PC-3 (cell line): ENCODE measurements at regions not wholly inside any gene's neighbourhood (a gene's known extent, or its start where the extent isn't known, plus 50 kb on each side); places are given as distances from the start of the nearest gene placed in this dataset.

Experiments used
- ATAC-seq: fragments of 200-7000 bp; cut with Tn5 transposase; 2 replicates; pipeline ENCODE4 v1.9.1; 2020; ENCODE audit warnings: mild to moderate bottlenecking, moderate library complexity
- BruUV-seq: library from RNA; stranded (reverse); fragments of 400-500 nt; replicated peaks from 2 replicates; lab custom pipeline; 2021; lab: Mats Ljungman, UMichigan
- CTCF ChIA-PET: fragments of 300-600 bp; sonication (Branson Sonifier 250); formaldehyde crosslinking; loops from one replicate; lab custom pipeline; 2022; ENCODE audit warnings: antibody characterized with exemption; lab: Charles Lee
- POLR2A ChIA-PET: fragments of 300-600 bp; sonication (Branson Sonifier 250); formaldehyde crosslinking; loops from one replicate; lab custom pipeline; 2022; ENCODE audit warnings: antibody characterized with exemption; ENCODE audit not compliant: unreplicated experiment; lab: Charles Lee
- DNase-seq: peaks from one replicate; pipeline ENCODE4 v3.0.0-alpha.2; 2015
- H2AFZ ChIP-seq: fragments of 300-600 bp; sonication (generic); 2 replicates; pipeline ENCODE4 v1.6.0; 2016; ENCODE audit warnings: antibody characterized with exemption, low read length
- H3F3A ChIP-seq: fragments of 300-600 bp; sonication (generic); one replicate; pipeline ENCODE4 v1.6.0; 2017; ENCODE audit warnings: antibody characterized with exemption, low read length, control low read depth, mild to moderate bottlenecking; ENCODE audit not compliant: unreplicated experiment
- H3K27ac ChIP-seq: fragments of 300-600 bp; sonication (generic); 2 replicates; pipeline ENCODE4 v1.5.1; 2016; ENCODE audit warnings: mild to moderate bottlenecking, low read length
- H3K27me3 ChIP-seq: fragments of 300-600 bp; sonication (generic); 2 replicates; pipeline ENCODE4 v1.6.1; 2016; ENCODE audit warnings: low read length, mixed read lengths
- H3K36me3 ChIP-seq: fragments of 300-600 bp; sonication (generic); 2 replicates; pipeline ENCODE4 v1.6.1; 2016; ENCODE audit warnings: low read depth, mixed run types, low read length, mixed read lengths
- H3K4me1 ChIP-seq: fragments of 300-600 bp; sonication (generic); 2 replicates; pipeline ENCODE4 v1.5.1; 2016; ENCODE audit warnings: low read length; ENCODE audit not compliant: insufficient read depth
- H3K4me2 ChIP-seq: fragments of 300-600 bp; sonication (generic); 2 replicates; pipeline ENCODE4 v1.6.0; 2016; ENCODE audit warnings: low read length
- H3K4me3 ChIP-seq: fragments of 300-600 bp; sonication (generic); 2 replicates; pipeline ENCODE4 v1.5.1; 2016; ENCODE audit warnings: mild to moderate bottlenecking, low read length, mixed read lengths
- H3K79me2 ChIP-seq: fragments of 300-600 bp; sonication (generic); 2 replicates; pipeline ENCODE4 v1.6.1; 2017; ENCODE audit warnings: low read length, mixed read lengths
- H3K9ac ChIP-seq: fragments of 300-600 bp; sonication (generic); 2 replicates; pipeline ENCODE4 v1.6.0; 2016; ENCODE audit warnings: mild to moderate bottlenecking, low read length
- H3K9me2 ChIP-seq: fragments of 300-600 bp; sonication (generic); replicated peaks from 2 replicates; pipeline ENCODE4 v1.6.1; 2016; ENCODE audit warnings: mixed run types, low read length, mixed read lengths
- H3K9me3 ChIP-seq: fragments of 300-600 bp; sonication (generic); 2 replicates; pipeline ENCODE4 v1.6.1; 2016; ENCODE audit warnings: low read length, mixed read lengths
- H4K20me1 ChIP-seq: fragments of 300-600 bp; sonication (generic); 2 replicates; pipeline ENCODE4 v1.6.1; 2016; ENCODE audit warnings: low read length, mixed read lengths
- CTCF ChIP-seq: fragments of 300-600 bp; sonication (generic); conservative IDR thresholded peaks from 2 replicates; pipeline ENCODE4 v1.5.1; 2017; ENCODE audit warnings: antibody characterized with exemption, low read depth, mild to moderate bottlenecking, low read length
- EZH2 ChIP-seq: fragments of 300-600 bp; sonication (generic); IDR thresholded peaks from one replicate; pipeline ENCODE4 v1.6.1; 2017; ENCODE audit warnings: antibody characterized with exemption, mild to moderate bottlenecking, low read length; ENCODE audit not compliant: unreplicated experiment
- EZH2phosphoT487 ChIP-seq: fragments of 300-600 bp; sonication (generic); IDR thresholded peaks from 2 replicates; pipeline ENCODE4 v1.6.1; 2018; ENCODE audit warnings: mild to moderate bottlenecking, antibody characterized with exemption, low read length, borderline replicate concordance
- intact Hi-C: fragments of 100-400 bp; cut with micrococcal nuclease; formaldehyde crosslinking; loops from 2 replicates; pipeline ENCODE4 v1.9.0; 2023

- no peaks in the 10 kb centered on the region for H3K79me2 ChIP-seq
- DNase-seq = no peak
- no peaks in the 10 kb centered on the region for H3K27me3 ChIP-seq
- CTCF ChIA-PET = no interaction called here
- ATAC-seq = no peak
- H3K27ac ChIP-seq = no peak overlapping the region
- no peaks in the 10 kb centered on the region for H3K9me3 ChIP-seq
- no peak overlapping the region for H3K9ac ChIP-seq
- H3F3A ChIP-seq = no peaks in the 10 kb centered on the region
- no peak overlapping the region for H3K4me2 ChIP-seq
- intact Hi-C loops = no loop called here
- no TSS peak for BruUV-seq
- POLR2A ChIA-PET = no interaction called here
- H4K20me1 ChIP-seq = no peaks in the 10 kb centered on the region
- no peaks in the 10 kb centered on the region for H3K9me2 ChIP-seq
- TF ChIP-seq EZH2 = no peak
- no peak for TF ChIP-seq CTCF
- no peak for TF ChIP-seq EZH2phosphoT487
- no peak overlapping the region for H3K4me3 ChIP-seq
- no peaks in the 10 kb centered on the region for H3K36me3 ChIP-seq
- no peaks in the 10 kb centered on the region for H3K4me1 ChIP-seq
- H2AFZ ChIP-seq = no peak overlapping the region
Observed at GRCh38 chr11:43067681-43068080, 244.1 kb upstream of the API5 start.

GRCh38 chr11:43071338-43071737 is 240.5 kb upstream of the API5 start:
- Histone ChIP-seq H3K4me2 (no peak overlapping the region), H3K9ac (no peak overlapping the region), H3K9me3 (no peaks in the 10 kb centered on the region), H3K27ac (no peak overlapping the region), H3K36me3 (no peaks in the 10 kb centered on the region), H3K9me2 (no peaks in the 10 kb centered on the region), H3K4me1 (no peaks in the 10 kb centered on the region), H3K79me2 (no peaks in the 10 kb centered on the region), H2AFZ (no peak overlapping the region), H3K4me3 (no peak overlapping the region), H3F3A (no peaks in the 10 kb centered on the region), H4K20me1 (no peaks in the 10 kb centered on the region), H3K27me3 (no peaks in the 10 kb centered on the region)
- POLR2A ChIA-PET = no interaction called here
- BruUV-seq = no TSS peak
- intact Hi-C loops = no loop called here
- TF ChIP-seq EZH2 = no peak
- TF ChIP-seq CTCF = no peak
- no peak for TF ChIP-seq EZH2phosphoT487
- CTCF ChIA-PET = no interaction called here
- no peak for ATAC-seq
- DNase-seq = no peak

GRCh38 chr11:43072096-43072495 is 239.7 kb upstream of the API5 start:
- H3K4me3 ChIP-seq = no peak overlapping the region
- H3K9me3 ChIP-seq = no peaks in the 10 kb centered on the region
- no peak overlapping the region for H2AFZ ChIP-seq
- intact Hi-C loops = no loop called here
- H3F3A ChIP-seq = no peaks in the 10 kb centered on the region
- H3K4me1 ChIP-seq = no peaks in the 10 kb centered on the region
- H3K9me2 ChIP-seq = no peaks in the 10 kb centered on the region
- no TSS peak for BruUV-seq
- ATAC-seq (no peak), DNase-seq (no peak)
- ChIA-PET POLR2A (no interaction called here), CTCF (no interaction called here)
- no peak for TF ChIP-seq EZH2
- TF ChIP-seq EZH2phosphoT487 = no peak
- TF ChIP-seq CTCF = no peak
- H3K27me3 ChIP-seq = no peaks in the 10 kb centered on the region
- H3K79me2 ChIP-seq = no peaks in the 10 kb centered on the region
- no peak overlapping the region for H3K27ac ChIP-seq
- H3K9ac ChIP-seq = no peak overlapping the region
- H3K36me3 ChIP-seq = no peaks in the 10 kb centered on the region
- H3K4me2 ChIP-seq = no peak overlapping the region
- no peaks in the 10 kb centered on the region for H4K20me1 ChIP-seq
